ENCODE measurements at regions not wholly inside any gene's neighbourhood (a gene's known extent, or its start where the extent isn't known, plus 50 kb on each side); places are given as distances from the start of the nearest gene placed in this dataset.
A peak's percentile ranks its signal among the peaks of the same experiment; 100 is the strongest.

GRCh38 chr5:50923768-50924494 lies 257.5 kb downstream of the PARP8 start:
- no peak for TF ChIP-seq Cebpa-rat (IDR thresholded peaks at IDR 0.05)
- Histone ChIP-seq H3K27me3 (no peaks in the 10 kb centered on the region), H4K20me1 (no peaks in the 10 kb centered on the region), H3K4me2 (no peak overlapping the region), H3K9ac (no peak overlapping the region), H3K9me3 (replicated peaks in 1 of 11) (peaks cover 0 to 23% (median 12%) of the 10 kb centered on the region in 11 experiments; a peak in 14 of 22 replicates), H3K36me3 (no peaks in the 10 kb centered on the region), H3K27ac (no peak overlapping the region), H3K4me1 (no peaks in the 10 kb centered on the region), H3K4me3 (no peak overlapping the region)

GRCh38 chr5:50927953-50928352 lies 261.5 kb downstream of the PARP8 start:
- TF ChIP-seq Cebpa-rat (IDR thresholded peaks at IDR 0.05) = no peak
- Histone ChIP-seq H4K20me1 (no peaks in the 10 kb centered on the region), H3K4me3 (no peak overlapping the region), H3K9me3 (replicated peaks in 1 of 11) (peaks cover 0 to 9% (median 0%) of the 10 kb centered on the region in 11 experiments; a peak in 5 of 22 replicates), H3K4me1 (no peaks in the 10 kb centered on the region), H3K9ac (no peak overlapping the region), H3K36me3 (no peaks in the 10 kb centered on the region), H3K27me3 (no peaks in the 10 kb centered on the region), H3K27ac (no peak overlapping the region), H3K4me2 (no peak overlapping the region)

GRCh38 chr5:50929174-50929573 lies 262.7 kb downstream of the PARP8 start:
- Histone ChIP-seq H3K36me3 (no peaks in the 10 kb centered on the region), H3K9me3 (replicated peaks in 1 of 11) (no peaks in the 10 kb centered on the region), H3K4me1 (no peaks in the 10 kb centered on the region), H3K27ac (no peak overlapping the region), H3K27me3 (no peaks in the 10 kb centered on the region), H3K9ac (no peak overlapping the region), H3K4me2 (no peak overlapping the region), H4K20me1 (no peaks in the 10 kb centered on the region), H3K4me3 (no peak overlapping the region)
- TF ChIP-seq Cebpa-rat (IDR thresholded peaks at IDR 0.05) = peak in 1 of 11 experiments; percentile 41; a peak in 1 of 22 replicates

GRCh38 chr5:50934343-50934742 lies 267.9 kb downstream of the PARP8 start:
- Histone ChIP-seq H3K27me3 (no peaks in the 10 kb centered on the region), H3K9ac (no peak overlapping the region), H4K20me1 (no peaks in the 10 kb centered on the region), H3K36me3 (no peaks in the 10 kb centered on the region), H3K4me1 (no peaks in the 10 kb centered on the region), H3K4me2 (no peak overlapping the region), H3K9me3 (replicated peaks in 1 of 11) (no peaks in the 10 kb centered on the region), H3K4me3 (no peak overlapping the region), H3K27ac (no peak overlapping the region)
- no peak for TF ChIP-seq Cebpa-rat (IDR thresholded peaks at IDR 0.05)

GRCh38 chr5:50945139-50945538 lies 278.7 kb downstream of the PARP8 start:
- no peaks in the 10 kb centered on the region for H4K20me1 ChIP-seq
- no peak overlapping the region for H3K9ac ChIP-seq
- no peak overlapping the region for H3K4me3 ChIP-seq
- no peaks in the 10 kb centered on the region for H3K36me3 ChIP-seq
- H3K27ac ChIP-seq = no peak overlapping the region
- H3K4me1 ChIP-seq = no peaks in the 10 kb centered on the region
- H3K27me3 ChIP-seq = no peaks in the 10 kb centered on the region
- H3K4me2 ChIP-seq = no peak overlapping the region
- no peak for TF ChIP-seq Cebpa-rat (IDR thresholded peaks at IDR 0.05)
- peaks cover 13 to 27% (median 20%) of the 10 kb centered on the region in 11 experiments; a peak in 20 of 22 replicates for H3K9me3 ChIP-seq (replicated peaks in 1 of 11)

- Histone ChIP-seq H3K36me3 (no peaks in the 10 kb centered on the region), H3K9ac (no peak overlapping the region), H3K27ac (no peak overlapping the region), H3K4me2 (no peak overlapping the region), H3K4me1 (no peaks in the 10 kb centered on the region), H4K20me1 (no peaks in the 10 kb centered on the region), H3K9me3 (replicated peaks in 1 of 11) (peaks cover 0 to 14% (median 4%) of the 10 kb centered on the region in 11 experiments; a peak in 13 of 22 replicates), H3K4me3 (no peak overlapping the region), H3K27me3 (no peaks in the 10 kb centered on the region)
- no peak for TF ChIP-seq Cebpa-rat (IDR thresholded peaks at IDR 0.05)
Observed at GRCh38 chr5:50947906-50948683, 281.7 kb downstream of the PARP8 start.

GRCh38 chr5:50953290-50953689 lies 286.9 kb downstream of the PARP8 start:
- H3K27ac ChIP-seq = no peak overlapping the region
- H3K36me3 ChIP-seq = no peaks in the 10 kb centered on the region
- no peak overlapping the region for H3K4me2 ChIP-seq
- H3K4me1 ChIP-seq = no peaks in the 10 kb centered on the region
- H3K9me3 ChIP-seq (replicated peaks in 1 of 11) = no peaks in the 10 kb centered on the region
- no peak overlapping the region for H3K4me3 ChIP-seq
- no peak overlapping the region for H3K9ac ChIP-seq
- no peaks in the 10 kb centered on the region for H4K20me1 ChIP-seq
- no peaks in the 10 kb centered on the region for H3K27me3 ChIP-seq
- TF ChIP-seq Cebpa-rat (IDR thresholded peaks at IDR 0.05) = no peak

- H4K20me1 ChIP-seq = peaks cover 0 to 2% (median 1%) of the 10 kb centered on the region in 11 experiments; a peak in 5 of 22 replicates
Observed at GRCh38 chr5:50958852-50959457, 292.5 kb downstream of the PARP8 start.

More at GRCh38 chr5:50958852-50959457, 292.5 kb downstream of the PARP8 start:
- no peaks in the 10 kb centered on the region for H3K9me3 ChIP-seq (replicated peaks in 1 of 11)
- no peak overlapping the region for H3K27ac ChIP-seq
- no peak overlapping the region for H3K4me3 ChIP-seq
- no peak overlapping the region for H3K9ac ChIP-seq
- peaks cover 9 to 11% (median 10%) of the 10 kb centered on the region in 11 experiments for H3K27me3 ChIP-seq
- no peak overlapping the region for H3K4me2 ChIP-seq
- TF ChIP-seq Cebpa-rat (IDR thresholded peaks at IDR 0.05) = no peak
- H3K4me1 ChIP-seq = peaks cover 0 to 7% (median 2%) of the 10 kb centered on the region in 10 experiments; a peak in 9 of 20 replicates
- H3K36me3 ChIP-seq = no peaks in the 10 kb centered on the region

All from BLaER1 treated with 17β-estradiol and CSF1 and Interleukin-3, amounts not matched to agents 10 nM and 100 nM (cell line).